ENCODE measurements at regions not wholly inside any gene's neighbourhood (a gene's known extent, or its start where the extent isn't known, plus 50 kb on each side); places are given as distances from the start of the nearest gene placed in this dataset.

GRCh38 chr1:63198871-63199394, 123.4 kb upstream of the FOXD3 start:
- no peak overlapping the region for H3K27ac ChIP-seq (ENCODE audit: low read depth, low read length)
- peaks cover 40% of the 10 kb centered on the region for H3K27me3 Mint-ChIP-seq (ENCODE audit: insufficient read depth)
- H3K4me1 Mint-ChIP-seq: peaks cover 34% of the 10 kb centered on the region
- peak; percentile 68 for DNase-seq
- peak overlapping the region; percentile 66 for H3K4me3 ChIP-seq (ENCODE audit: low read length)
- H3K9me3 Mint-ChIP-seq: peaks cover 2% of the 10 kb centered on the region
- H3K9me3 ChIP-seq (ENCODE audit: control insufficient read depth, low read length): peaks cover 12% of the 10 kb centered on the region
- 6 to 17% methylated on average over 7 of the region's 7 CpGs for WGBS, 2 experiments (ENCODE audit: insufficient coverage in 1 of 2, insufficient read length in 1 of 2)
- peak overlapping the region; percentile 33 for H3K4me3 Mint-ChIP-seq
- H3K27me3 ChIP-seq (ENCODE audit: control insufficient read depth, insufficient read depth, low read length, poor library complexity, severe bottlenecking): no peaks in the 10 kb centered on the region
- peaks cover 11% of the 10 kb centered on the region for H3K4me1 ChIP-seq (ENCODE audit: control insufficient read depth, insufficient read depth, low read length)
- H3K27ac Mint-ChIP-seq: peak overlapping the region; percentile 92
- H3K9ac ChIP-seq (ENCODE audit: extremely low read depth, low read length, poor library complexity, severe bottlenecking): peak overlapping the region; percentile 52
- TF ChIP-seq CTCF (conservative IDR thresholded peaks at IDR 0.05): no peak
- no peaks in the 10 kb centered on the region for H3K36me3 ChIP-seq (ENCODE audit: control insufficient read depth, insufficient read depth, low read length)
- H3K36me3 Mint-ChIP-seq (ENCODE audit: low read depth): peaks cover 2% of the 10 kb centered on the region

- peak; percentile 69 for DNase-seq
- peaks cover 40% of the 10 kb centered on the region for H3K27me3 Mint-ChIP-seq (ENCODE audit: insufficient read depth)
- peaks cover 2% of the 10 kb centered on the region for H3K36me3 Mint-ChIP-seq (ENCODE audit: low read depth)
- H3K27ac Mint-ChIP-seq: no peak overlapping the region
- H3K27ac ChIP-seq (ENCODE audit: low read depth, low read length): no peak overlapping the region
- H3K9me3 ChIP-seq (ENCODE audit: control insufficient read depth, low read length): peaks cover 12% of the 10 kb centered on the region
- no peak for TF ChIP-seq CTCF (conservative IDR thresholded peaks at IDR 0.05)
- peaks cover 34% of the 10 kb centered on the region for H3K4me1 Mint-ChIP-seq
- H3K9me3 Mint-ChIP-seq: peaks cover 2% of the 10 kb centered on the region
- no peaks in the 10 kb centered on the region for H3K27me3 ChIP-seq (ENCODE audit: control insufficient read depth, insufficient read depth, low read length, poor library complexity, severe bottlenecking)
- H3K4me1 ChIP-seq (ENCODE audit: control insufficient read depth, insufficient read depth, low read length): peaks cover 11% of the 10 kb centered on the region
- H3K4me3 Mint-ChIP-seq: peak overlapping the region; percentile 33
- WGBS, 2 experiments (ENCODE audit: insufficient coverage in 1 of 2, insufficient read length in 1 of 2): 25% methylated on average over 4 of the region's 7 CpGs; no CpG with 5 or more reads in 1 of the 2 experiments
- H3K4me3 ChIP-seq (ENCODE audit: low read length): peak overlapping the region; percentile 66
- H3K9ac ChIP-seq (ENCODE audit: extremely low read depth, low read length, poor library complexity, severe bottlenecking): no peak overlapping the region
- H3K36me3 ChIP-seq (ENCODE audit: control insufficient read depth, insufficient read depth, low read length): no peaks in the 10 kb centered on the region
Measured at GRCh38 chr1:63199706-63200335, 122.5 kb upstream of the FOXD3 start.

GRCh38 chr1:63200676-63201075, 121.7 kb upstream of the FOXD3 start:
- WGBS, 2 experiments (ENCODE audit: insufficient coverage in 1 of 2, insufficient read length in 1 of 2): 50 to 72% methylated on average over 2 to 3 of the region's 3 CpGs
- Mint-ChIP-seq H3K4me3 (no peak overlapping the region), H3K4me1 (peaks cover 34% of the 10 kb centered on the region), H3K27me3 (ENCODE audit: insufficient read depth) (peaks cover 40% of the 10 kb centered on the region), H3K9me3 (peaks cover 2% of the 10 kb centered on the region), H3K36me3 (ENCODE audit: low read depth) (peaks cover 2% of the 10 kb centered on the region), H3K27ac (no peak overlapping the region)
- H3K36me3 ChIP-seq (ENCODE audit: control insufficient read depth, insufficient read depth, low read length): no peaks in the 10 kb centered on the region
- no peak for DNase-seq
- TF ChIP-seq CTCF (conservative IDR thresholded peaks at IDR 0.05): no peak
- H3K4me1 ChIP-seq (ENCODE audit: control insufficient read depth, insufficient read depth, low read length): peaks cover 11% of the 10 kb centered on the region
- no peak overlapping the region for H3K27ac ChIP-seq (ENCODE audit: low read depth, low read length)
- no peak overlapping the region for H3K4me3 ChIP-seq (ENCODE audit: low read length)
- no peaks in the 10 kb centered on the region for H3K27me3 ChIP-seq (ENCODE audit: control insufficient read depth, insufficient read depth, low read length, poor library complexity, severe bottlenecking)
- H3K9ac ChIP-seq (ENCODE audit: extremely low read depth, low read length, poor library complexity, severe bottlenecking): no peak overlapping the region
- H3K9me3 ChIP-seq (ENCODE audit: control insufficient read depth, low read length): peaks cover 12% of the 10 kb centered on the region
